Endothelial cell (in vitro differentiated cells): ENCODE measurements at regions not wholly inside any gene's neighbourhood (a gene's known extent, or its start where the extent isn't known, plus 50 kb on each side); places are given as distances from the start of the nearest gene placed in this dataset.

ENCODE experiments used
- DNase-seq: peaks from one replicate; pipeline ENCODE4 v3.0.0; 2021; ENCODE audit warnings: low spot score
- H3K27ac Mint-ChIP-seq: one replicate; pipeline ENCODE4 v1.8.0; 2021; ENCODE audit warnings: mixed read lengths, inconsistent platforms; ENCODE audit not compliant: unreplicated experiment
- H3K27me3 Mint-ChIP-seq: one replicate; pipeline ENCODE4 v1.8.0; 2021; ENCODE audit warnings: mild to moderate bottlenecking, moderate library complexity, mixed read lengths, inconsistent platforms; ENCODE audit not compliant: unreplicated experiment
- H3K36me3 Mint-ChIP-seq: one replicate; pipeline ENCODE4 v1.8.0; 2021; ENCODE audit warnings: mild to moderate bottlenecking, low read depth, mixed read lengths, inconsistent platforms; ENCODE audit not compliant: unreplicated experiment
- H3K4me1 Mint-ChIP-seq: one replicate; pipeline ENCODE4 v1.8.0; 2021; ENCODE audit warnings: mild to moderate bottlenecking, mixed read lengths, inconsistent platforms; ENCODE audit not compliant: unreplicated experiment
- H3K4me3 Mint-ChIP-seq: one replicate; pipeline ENCODE4 v1.8.0; 2021; ENCODE audit warnings: mild to moderate bottlenecking, mixed read lengths, inconsistent platforms; ENCODE audit not compliant: unreplicated experiment
- H3K9me3 Mint-ChIP-seq: one replicate; pipeline ENCODE4 v1.8.0; 2021; ENCODE audit warnings: mixed read lengths, inconsistent platforms; ENCODE audit not compliant: unreplicated experiment
- CTCF ChIP-seq: fragments of 200-600 bp; sonication (generic); IDR thresholded peaks from one replicate; pipeline ENCODE4 v1.5.0; 2021; ENCODE audit warnings: antibody characterized with exemption; ENCODE audit not compliant: unreplicated experiment

DNA sequence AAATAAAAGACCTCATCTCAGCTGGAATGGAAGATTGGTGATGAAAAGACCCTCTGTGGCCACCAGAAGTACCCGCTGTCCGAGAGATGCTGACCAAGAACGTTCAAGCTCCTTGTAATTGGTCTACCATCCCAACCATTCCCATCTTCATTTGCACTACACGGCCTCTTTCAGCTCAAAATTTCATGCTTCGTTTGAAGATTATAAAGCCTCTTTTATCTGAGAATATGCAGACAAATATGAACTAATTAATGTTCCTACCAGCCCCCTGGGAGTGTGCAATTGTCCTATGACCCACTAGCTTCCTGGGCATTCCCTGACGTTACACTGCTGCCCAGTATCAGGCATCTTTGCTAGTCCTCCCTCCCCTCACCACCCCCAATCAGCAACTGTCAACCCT is 583.7 kb downstream of the MID1IP1 start:
- no peaks in the 10 kb centered on the region for H3K27me3 Mint-ChIP-seq

DNA sequence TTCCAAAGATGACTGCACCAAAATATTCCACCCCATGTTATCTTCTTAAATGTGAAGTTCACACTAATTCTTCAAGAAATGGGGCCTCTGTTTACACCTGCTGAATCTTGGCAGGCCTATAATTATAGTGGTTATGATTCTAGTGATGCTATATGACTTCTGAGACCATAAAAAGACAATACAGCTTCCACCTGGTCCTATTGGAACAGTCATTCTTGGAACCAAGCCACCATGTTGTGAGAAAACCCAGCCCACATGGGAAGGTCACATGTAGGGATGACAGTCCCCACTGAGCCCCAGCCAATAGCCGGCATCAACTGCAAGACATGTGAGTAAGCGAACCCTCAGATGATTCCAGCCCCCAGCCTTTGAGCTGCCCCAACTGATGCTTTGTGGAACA is 587.5 kb downstream of the MID1IP1 start:
- H3K4me1 Mint-ChIP-seq = no peaks in the 10 kb centered on the region
- no peak for TF ChIP-seq CTCF
- H3K27me3 Mint-ChIP-seq = no peaks in the 10 kb centered on the region
- no peak overlapping the region for H3K4me3 Mint-ChIP-seq
- H3K27ac Mint-ChIP-seq = no peak overlapping the region
- H3K9me3 Mint-ChIP-seq = no peaks in the 10 kb centered on the region
- H3K36me3 Mint-ChIP-seq = no peaks in the 10 kb centered on the region
- DNase-seq = no peak

More for the DNA sequence above, 583.7 kb downstream of the MID1IP1 start:
- TF ChIP-seq CTCF = no peak
- Mint-ChIP-seq H3K4me1 (no peaks in the 10 kb centered on the region), H3K36me3 (no peaks in the 10 kb centered on the region), H3K27ac (no peak overlapping the region), H3K9me3 (no peaks in the 10 kb centered on the region), H3K4me3 (no peak overlapping the region)
- DNase-seq = no peak

GRCh38 chrX:39396358-39396995 is 595.2 kb downstream of the MID1IP1 start:
- Mint-ChIP-seq H3K4me1 (peaks cover 5% of the 10 kb centered on the region), H3K27me3 (peaks cover 3% of the 10 kb centered on the region), H3K4me3 (no peak overlapping the region), H3K27ac (no peak overlapping the region), H3K9me3 (no peaks in the 10 kb centered on the region), H3K36me3 (no peaks in the 10 kb centered on the region)
- no peak for TF ChIP-seq CTCF
- no peak for DNase-seq

DNA sequence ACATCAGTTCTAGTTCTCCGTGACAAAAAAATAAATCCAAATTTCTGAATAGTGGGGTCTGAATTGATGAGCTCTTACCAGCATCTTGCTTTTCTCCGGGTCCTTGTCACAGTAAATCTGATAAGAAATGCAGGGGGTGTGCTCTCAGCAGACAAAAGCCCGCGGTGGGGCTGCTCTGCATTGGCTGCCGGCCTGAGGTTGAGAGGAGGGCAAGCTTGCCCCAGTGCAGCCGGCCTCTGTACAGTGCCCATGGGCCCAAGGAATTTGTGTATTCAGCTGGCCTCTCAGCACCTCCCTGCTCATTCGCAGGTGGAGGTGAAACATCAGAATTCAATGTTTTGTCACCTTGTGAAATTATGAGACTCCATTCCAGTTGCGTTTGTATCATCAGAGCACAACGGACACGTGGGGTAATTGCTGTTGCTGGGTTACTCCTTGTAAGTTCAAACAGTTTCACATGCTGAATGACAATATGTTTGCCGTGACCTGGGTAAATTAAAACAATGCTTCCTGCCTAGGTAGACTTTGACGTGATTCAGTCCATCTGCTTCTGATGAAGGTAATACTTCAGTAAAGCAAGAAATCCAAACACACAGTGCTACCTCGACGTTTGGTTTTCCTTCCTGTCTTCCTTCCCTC is 596.4 kb downstream of the MID1IP1 start:
- Mint-ChIP-seq H3K27ac (no peak overlapping the region), H3K9me3 (no peaks in the 10 kb centered on the region)
- no peak for TF ChIP-seq CTCF

DNA sequence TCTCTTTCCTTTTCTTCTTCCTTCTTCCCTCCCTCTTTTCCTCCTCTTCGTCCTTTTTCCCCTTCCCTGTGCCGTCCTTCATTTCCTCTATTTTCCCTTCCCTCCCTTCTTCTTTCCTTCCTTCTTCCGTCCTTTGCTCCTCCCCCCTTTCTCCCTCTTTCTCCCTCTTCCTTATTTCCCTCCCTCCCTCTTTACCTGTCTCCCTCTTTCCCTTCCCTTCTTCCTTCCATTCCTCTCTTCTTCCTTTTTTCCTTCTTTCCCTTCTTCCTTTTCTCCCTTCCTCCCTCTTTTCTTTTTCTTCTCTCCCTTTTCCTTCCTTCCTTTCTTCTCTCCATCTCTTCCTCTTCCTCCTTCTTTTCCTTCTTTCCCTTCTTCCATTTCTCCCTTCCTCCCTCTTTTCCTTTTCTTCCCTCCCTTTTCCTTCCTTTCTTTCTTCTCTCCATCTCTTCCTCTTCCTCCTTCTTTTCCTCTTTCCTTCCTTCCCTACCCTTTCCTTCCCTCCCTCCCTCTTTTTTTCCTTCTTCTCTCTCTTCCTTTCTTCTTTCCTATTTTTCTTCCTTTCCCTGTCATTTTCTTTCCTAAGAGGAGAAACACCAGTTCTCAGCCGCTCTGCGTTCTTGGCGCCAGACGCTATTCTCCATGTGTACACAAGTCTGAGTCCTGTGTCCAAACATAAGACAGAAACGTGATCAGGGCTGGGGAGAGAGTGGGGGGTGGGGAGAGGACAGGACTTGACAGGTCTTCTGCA is 597.1 kb downstream of the MID1IP1 start:
- DNase-seq = no peak
- H3K27ac Mint-ChIP-seq = no peak overlapping the region
- TF ChIP-seq CTCF = no peak
- peaks cover 3% of the 10 kb centered on the region for H3K27me3 Mint-ChIP-seq
- no peaks in the 10 kb centered on the region for H3K9me3 Mint-ChIP-seq
- H3K4me3 Mint-ChIP-seq = no peak overlapping the region
- peaks cover 5% of the 10 kb centered on the region for H3K4me1 Mint-ChIP-seq
- no peaks in the 10 kb centered on the region for H3K36me3 Mint-ChIP-seq

More for the DNA sequence above, 596.4 kb downstream of the MID1IP1 start:
- Mint-ChIP-seq H3K4me3 (no peak overlapping the region), H3K4me1 (peaks cover 5% of the 10 kb centered on the region), H3K36me3 (no peaks in the 10 kb centered on the region), H3K27me3 (peaks cover 3% of the 10 kb centered on the region)
- DNase-seq = no peak
